HG02943 (cell line): ENCODE measurements at regions not wholly inside any gene's neighbourhood (a gene's known extent, or its start where the extent isn't known, plus 50 kb on each side); places are given as distances from the start of the nearest gene placed in this dataset.

Experiments
- ATAC-seq: cut with Tn5 transposase; IDR thresholded peaks from one replicate; pipeline ENCODE4 v1.9.1; 2021; ENCODE audit warnings: mild to moderate bottlenecking, low read depth, moderate library complexity; ENCODE audit not compliant: unreplicated experiment

GRCh38 chr4:33512397-33512796 lies 2731.9 kb downstream of the ARAP2 start:
- ATAC-seq = no peak

DNA sequence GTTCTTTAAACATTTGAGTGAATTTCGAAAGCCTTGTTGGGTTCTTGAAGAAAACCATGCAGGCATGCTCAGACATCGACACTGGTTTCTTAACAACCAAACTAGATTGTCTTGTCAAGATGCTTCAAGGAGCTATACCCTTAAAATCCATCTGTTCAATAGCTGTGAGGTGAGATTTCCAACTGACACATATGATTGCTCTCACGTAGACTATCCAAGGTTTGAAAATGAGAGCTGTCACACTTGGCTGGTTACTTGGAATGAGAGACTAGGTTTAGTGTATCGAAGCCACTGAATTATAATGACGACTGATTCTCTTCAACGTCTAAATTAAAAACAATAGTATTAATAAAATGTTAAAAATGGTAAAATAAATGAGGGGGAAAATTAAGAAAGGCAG lies 2725.5 kb downstream of the ARAP2 start:
- no peak for ATAC-seq

- ATAC-seq = no peak
Measured at GRCh38 chr4:33532821-33533220, 2711.5 kb downstream of the ARAP2 start.

DNA sequence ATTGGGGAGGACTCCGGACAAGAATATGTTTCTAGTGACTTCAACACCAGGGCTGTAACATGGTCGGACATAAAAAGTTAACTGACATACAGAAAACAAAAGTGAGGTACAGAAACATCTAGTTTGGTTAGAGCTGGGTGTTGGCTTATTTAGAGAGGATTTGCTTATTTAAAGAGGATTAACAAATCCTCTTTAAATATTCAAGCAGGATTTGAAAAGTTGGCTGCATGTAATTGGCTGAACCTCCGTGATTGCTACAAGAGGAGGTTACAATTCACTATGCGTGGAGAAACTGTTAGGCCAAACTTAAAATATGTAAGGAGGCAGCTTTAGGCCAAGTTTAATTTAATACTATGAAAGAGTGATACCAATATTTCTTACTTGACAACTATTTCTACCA lies 2707.4 kb downstream of the ARAP2 start:
- no peak for ATAC-seq

DNA sequence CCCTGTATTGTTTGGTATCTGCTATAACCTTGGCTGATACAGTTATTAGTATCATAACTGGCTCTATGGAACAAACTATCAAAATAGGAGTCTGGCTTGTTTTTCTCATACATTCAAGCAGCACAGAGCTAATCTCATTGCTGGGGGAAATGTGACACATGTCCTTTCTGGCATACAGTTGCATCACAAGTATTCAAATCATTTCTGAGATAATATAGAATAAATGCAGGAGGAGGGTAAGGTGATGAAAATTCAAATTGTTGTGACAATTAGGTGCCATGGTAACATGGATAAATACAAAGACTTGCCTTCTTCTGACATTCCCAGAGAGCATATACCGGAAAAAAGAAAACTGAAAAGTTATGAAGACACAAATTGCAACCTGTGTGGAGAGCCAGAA lies 2706.8 kb downstream of the ARAP2 start:
- ATAC-seq = no peak

DNA sequence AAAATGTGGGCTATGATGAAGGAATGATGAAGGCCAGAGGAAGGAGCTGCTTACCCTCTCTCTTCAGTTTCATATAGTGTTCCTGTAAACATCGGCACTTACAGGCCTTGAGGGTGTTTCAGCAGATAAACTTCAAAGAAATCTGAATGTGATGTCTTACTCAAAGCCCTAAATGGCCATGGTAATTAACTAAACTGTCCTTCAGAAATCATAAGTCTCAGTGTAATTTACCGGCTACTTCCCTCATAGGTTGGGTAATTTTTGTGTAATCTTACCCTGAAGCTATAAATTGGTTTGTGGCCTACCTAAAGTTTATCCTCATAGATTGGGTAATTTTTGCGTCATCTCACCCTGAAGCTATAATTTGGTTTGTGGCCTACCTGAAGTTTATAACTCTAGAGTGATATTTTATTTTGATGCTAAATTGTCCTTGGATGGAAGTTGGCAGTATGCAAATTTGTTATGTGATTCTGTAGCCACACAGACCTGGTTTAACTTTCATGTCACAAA lies 2700.3 kb downstream of the ARAP2 start:
- ATAC-seq = no peak

GRCh38 chr4:33551244-33551643 lies 2693.1 kb downstream of the ARAP2 start:
- no peak for ATAC-seq

GRCh38 chr4:33561259-33561658 lies 2683.1 kb downstream of the ARAP2 start:
- no peak for ATAC-seq

- ATAC-seq = no peak
Measured at GRCh38 chr4:33566649-33567048, 2677.7 kb downstream of the ARAP2 start.

DNA sequence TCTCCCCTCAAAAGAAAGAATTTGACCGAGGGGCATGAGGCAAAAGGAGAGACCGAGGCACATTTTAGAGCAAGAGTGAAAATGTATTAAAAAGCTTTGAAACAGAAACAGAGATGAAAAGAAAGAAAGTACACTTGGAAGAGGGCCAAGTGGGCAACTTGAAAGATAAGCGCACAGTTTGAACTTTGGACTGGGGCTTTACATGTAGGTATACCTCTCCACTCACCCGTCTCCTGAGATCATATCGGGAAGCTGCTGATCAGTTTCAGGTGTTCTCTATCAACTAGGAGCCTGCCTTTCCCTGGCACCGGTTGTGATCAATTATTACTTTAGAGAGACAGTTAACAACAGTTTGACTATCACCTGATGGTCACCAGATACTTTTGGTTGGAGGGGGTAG lies 2666.5 kb downstream of the ARAP2 start:
- ATAC-seq = no peak

DNA sequence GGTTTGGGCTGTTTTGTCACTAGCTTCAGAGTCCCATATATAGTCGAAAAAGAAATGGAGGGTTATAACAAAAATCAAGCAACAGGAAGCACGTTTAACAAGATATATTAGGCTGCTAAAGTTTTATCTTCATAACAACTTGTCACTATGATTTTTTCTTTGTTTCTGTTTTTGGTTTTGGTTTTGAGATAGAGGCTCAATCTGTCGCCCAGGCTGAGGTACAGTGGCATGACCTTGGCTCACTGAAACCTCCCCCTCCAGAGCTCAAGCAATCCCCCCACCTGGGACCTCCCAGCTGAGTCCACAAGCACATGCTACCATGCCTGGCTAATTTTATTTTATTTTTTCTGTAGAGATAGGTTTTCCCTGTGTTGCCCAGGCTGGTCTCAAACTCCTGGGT lies 2664.4 kb downstream of the ARAP2 start:
- ATAC-seq = no peak

DNA sequence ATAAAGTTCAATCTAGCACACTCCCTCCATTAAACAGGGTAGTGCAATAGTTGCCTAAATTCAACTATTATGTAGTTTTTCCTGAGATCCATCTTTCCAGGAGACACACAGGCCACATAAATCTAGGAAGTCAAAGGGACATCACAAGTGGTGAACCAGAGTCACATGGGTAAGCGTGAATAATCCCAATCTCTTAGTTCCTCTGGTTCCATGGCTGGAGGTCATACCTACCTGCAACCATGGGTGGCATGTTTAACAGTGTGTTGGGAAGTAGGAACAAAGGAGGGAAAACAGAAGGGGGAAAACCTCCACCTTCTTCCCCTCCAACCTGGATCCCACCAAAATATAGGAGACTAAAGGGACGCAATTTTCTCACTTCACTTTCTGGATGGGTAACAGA lies 2651.6 kb downstream of the ARAP2 start:
- ATAC-seq = no peak

- no peak for ATAC-seq
Measured at GRCh38 chr4:33606951-33607350, 2637.4 kb downstream of the ARAP2 start.

DNA sequence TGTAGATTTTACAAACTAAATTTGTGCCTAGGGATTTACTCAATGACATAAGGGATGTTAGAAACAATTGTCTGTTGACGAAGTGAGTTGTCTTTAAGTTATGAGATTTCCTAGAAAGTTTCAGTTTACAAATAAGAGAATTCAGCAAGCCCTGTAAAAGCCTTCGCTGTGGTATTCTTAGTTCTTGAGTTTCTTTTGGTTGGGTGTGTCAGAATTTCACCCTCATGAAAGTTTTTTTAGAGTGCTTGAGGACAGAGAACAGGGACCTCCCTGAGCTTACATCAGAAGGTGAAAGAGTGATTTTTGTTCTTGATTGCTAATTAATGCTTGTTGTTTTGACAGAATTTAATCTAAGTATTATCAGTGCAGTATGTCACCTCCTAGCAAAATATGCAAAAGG lies 2628.2 kb downstream of the ARAP2 start:
- ATAC-seq = no peak

DNA sequence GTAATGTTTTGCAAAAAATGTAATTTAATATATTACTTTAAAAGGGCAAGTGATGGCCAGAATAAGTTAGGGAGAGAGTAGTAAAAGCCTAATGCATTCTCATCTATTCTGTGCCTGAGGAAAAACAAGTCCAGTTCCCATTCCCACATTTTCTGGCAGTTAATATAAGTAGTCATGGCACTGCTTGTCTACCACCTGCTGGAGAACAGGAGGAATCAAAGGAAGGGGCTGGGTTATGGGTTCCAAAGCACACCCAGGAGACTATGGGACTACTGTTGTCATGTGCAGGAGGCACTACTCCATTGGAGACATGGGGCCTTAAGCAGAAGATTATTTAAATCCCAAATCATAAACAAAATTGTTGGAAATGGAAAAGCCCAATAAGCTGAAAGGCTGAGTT lies 2618.6 kb downstream of the ARAP2 start:
- no peak for ATAC-seq

DNA sequence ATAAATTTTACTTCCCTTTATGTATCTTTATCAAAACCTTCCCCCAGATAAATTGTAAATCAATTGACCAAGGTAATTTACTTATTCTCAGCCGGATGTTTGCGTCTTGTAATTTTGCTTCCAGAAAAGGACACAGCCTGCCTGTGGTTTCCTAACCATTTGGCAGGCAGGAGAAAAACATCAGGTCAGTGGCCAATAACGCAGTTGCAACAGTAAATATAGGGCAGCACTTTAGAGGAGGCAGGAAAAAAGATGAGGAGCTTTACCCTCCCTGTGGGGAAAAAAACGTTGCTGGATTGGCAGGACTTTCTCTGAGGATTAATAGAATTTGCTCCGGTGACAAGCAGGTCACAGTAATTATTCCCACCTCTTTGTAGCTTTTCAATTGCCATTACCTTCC lies 2618.1 kb downstream of the ARAP2 start:
- no peak for ATAC-seq

DNA sequence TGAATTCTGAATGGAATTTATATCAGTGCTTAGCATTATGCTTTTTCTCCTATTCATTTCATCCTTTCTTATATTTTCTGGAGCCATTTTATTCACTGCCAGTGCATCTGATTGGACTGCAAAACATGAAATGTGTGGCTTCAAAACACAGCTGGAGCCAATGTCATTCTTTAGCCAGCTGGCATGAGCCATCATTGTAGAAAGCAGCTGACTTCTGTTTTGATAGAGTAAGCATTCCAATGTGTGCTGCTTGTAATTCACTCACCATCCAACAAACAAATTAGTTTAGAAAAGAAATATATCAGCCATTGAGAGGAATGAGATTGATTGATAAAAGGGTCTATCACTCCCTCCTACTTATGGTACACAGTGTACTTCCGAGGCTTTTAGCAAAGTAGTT lies 2616.0 kb downstream of the ARAP2 start:
- no peak for ATAC-seq

DNA sequence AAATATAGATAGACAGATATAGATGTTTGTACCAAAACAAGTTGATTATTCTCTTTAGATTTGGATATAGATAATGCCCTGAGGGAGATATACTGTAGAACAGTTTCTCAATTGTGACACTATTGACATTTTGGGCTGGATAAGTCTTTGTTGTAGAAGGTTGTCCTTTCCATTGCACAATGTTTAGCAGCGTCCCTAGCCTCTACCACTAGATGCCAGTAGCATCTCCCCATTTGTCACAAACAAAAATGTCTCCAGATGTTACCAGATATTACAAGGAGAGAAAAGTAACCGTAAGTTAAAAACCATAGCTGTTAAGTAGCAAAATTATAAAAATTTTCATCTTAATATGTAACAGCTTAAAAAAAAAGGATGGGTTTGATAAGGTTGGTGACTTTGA lies 2595.3 kb downstream of the ARAP2 start:
- ATAC-seq = no peak

DNA sequence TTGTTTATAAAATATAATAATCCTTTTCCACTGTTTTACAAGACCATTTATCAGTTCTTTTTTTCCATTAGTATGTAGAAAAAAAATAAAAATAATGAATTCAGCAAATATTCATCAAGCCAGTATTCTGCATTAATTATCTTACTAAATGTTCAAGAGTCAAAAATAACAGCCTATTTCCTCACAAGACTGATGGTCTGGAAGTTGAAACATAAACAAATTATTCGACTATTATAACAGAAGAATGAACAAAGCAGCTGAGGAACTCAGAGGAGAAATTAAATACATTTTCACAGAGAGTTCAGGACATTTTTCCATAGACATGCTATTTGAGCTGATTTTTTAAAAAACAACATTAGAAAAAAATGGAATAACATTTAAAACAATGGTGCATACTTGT lies 2594.8 kb downstream of the ARAP2 start:
- no peak for ATAC-seq

GRCh38 chr4:33650036-33650435 lies 2594.3 kb downstream of the ARAP2 start:
- ATAC-seq = no peak

DNA sequence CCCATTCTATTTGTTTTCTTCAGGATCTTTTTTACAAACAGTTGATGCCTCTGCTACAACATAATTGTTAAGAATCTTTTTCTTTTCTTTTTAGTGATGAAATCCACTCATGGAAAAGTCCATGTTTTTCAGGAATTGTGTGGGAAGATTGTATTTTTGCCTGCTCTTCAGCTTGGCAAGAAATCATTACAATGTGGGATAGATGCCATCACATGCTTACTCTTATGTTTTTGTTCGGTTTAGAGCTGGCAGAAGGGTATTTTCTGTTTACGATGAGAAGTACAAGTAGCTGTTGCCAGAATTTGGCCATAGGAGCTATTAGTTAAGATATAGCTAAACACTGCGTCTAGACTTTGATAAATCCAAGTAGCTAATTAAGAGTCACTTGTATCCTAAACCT lies 2585.3 kb downstream of the ARAP2 start:
- ATAC-seq = no peak

- no peak for ATAC-seq
Measured at GRCh38 chr4:33661636-33662035, 2582.7 kb downstream of the ARAP2 start.

DNA sequence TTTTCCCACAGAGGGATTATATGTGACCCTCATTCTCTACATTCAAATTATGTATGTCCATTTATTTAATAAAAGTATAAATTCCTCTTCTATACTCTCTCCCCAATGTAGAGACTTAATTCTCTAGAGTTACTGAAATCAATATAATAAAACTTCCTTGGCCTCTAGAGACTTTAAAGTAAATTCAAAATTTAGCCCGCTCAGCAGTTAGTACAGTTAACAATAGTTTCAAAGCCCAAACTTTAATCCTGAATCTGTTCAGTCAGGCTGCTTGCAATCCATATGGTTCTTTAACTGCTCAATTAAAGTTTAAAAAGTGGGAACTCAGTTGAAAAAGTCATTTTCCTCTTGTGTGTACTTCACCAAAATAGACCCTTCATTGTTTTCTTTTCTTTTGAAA lies 2558.4 kb downstream of the ARAP2 start:
- no peak for ATAC-seq
